ENCODE measurements at regions not wholly inside any gene's neighbourhood (a gene's known extent, or its start where the extent isn't known, plus 50 kb on each side); places are given as distances from the start of the nearest gene placed in this dataset.

- H3K27me3 ChIP-seq (ENCODE audit: control insufficient read depth, insufficient read depth, low read length), result no peaks in the 10 kb centered on the region
- no peaks in the 10 kb centered on the region for H3K9me3 ChIP-seq (replicated peaks; ENCODE audit: control insufficient read depth, low read depth, low read length)
- H3K4me3 ChIP-seq (ENCODE audit: low read length), result no peak overlapping the region
- no peak for DNase-seq
- H3K36me3 ChIP-seq (ENCODE audit: control insufficient read depth, insufficient read depth, low read length), result no peaks in the 10 kb centered on the region
- no peaks in the 10 kb centered on the region for H3K4me1 ChIP-seq (ENCODE audit: control insufficient read depth, insufficient read depth, low read length)
- WGBS (ENCODE audit: insufficient coverage), result no CpG with 5 or more reads among the region's 1 CpG
- H3K27ac ChIP-seq (ENCODE audit: low read length), result no peak overlapping the region
These were observed 1476.2 kb downstream of the NCAM2 start for GRCh38 chr21:22474403-22474802.

DNA sequence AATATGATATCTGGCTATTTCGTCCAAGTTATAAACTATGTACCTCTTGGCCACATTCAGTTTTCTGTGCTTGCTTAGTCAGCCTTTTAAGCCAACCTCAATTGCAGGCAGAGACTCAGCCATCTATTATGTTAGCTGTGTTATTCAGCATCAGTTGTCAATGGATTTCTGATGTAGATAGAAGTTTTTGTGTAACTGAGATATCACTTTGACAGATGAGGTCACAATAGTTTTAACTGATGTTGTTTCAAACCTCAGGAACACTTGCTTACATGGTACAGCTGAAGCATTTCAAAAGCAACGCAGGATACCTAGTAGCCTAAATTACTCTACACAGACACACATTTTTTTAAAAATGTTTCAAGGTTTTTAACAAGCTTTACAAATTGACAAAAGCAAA is 1478.0 kb downstream of the NCAM2 start:
- WGBS (ENCODE audit: insufficient coverage), result no CpG with 5 or more reads among the region's 2 CpGs
- H3K9me3 ChIP-seq (replicated peaks; ENCODE audit: control insufficient read depth, low read depth, low read length), result no peaks in the 10 kb centered on the region
- no peak for DNase-seq
- no peaks in the 10 kb centered on the region for H3K4me1 ChIP-seq (ENCODE audit: control insufficient read depth, insufficient read depth, low read length)
- no peak overlapping the region for H3K4me3 ChIP-seq (ENCODE audit: low read length)
- no peaks in the 10 kb centered on the region for H3K27me3 ChIP-seq (ENCODE audit: control insufficient read depth, insufficient read depth, low read length)
- H3K27ac ChIP-seq (ENCODE audit: low read length), result no peak overlapping the region
- no peaks in the 10 kb centered on the region for H3K36me3 ChIP-seq (ENCODE audit: control insufficient read depth, insufficient read depth, low read length)

DNA sequence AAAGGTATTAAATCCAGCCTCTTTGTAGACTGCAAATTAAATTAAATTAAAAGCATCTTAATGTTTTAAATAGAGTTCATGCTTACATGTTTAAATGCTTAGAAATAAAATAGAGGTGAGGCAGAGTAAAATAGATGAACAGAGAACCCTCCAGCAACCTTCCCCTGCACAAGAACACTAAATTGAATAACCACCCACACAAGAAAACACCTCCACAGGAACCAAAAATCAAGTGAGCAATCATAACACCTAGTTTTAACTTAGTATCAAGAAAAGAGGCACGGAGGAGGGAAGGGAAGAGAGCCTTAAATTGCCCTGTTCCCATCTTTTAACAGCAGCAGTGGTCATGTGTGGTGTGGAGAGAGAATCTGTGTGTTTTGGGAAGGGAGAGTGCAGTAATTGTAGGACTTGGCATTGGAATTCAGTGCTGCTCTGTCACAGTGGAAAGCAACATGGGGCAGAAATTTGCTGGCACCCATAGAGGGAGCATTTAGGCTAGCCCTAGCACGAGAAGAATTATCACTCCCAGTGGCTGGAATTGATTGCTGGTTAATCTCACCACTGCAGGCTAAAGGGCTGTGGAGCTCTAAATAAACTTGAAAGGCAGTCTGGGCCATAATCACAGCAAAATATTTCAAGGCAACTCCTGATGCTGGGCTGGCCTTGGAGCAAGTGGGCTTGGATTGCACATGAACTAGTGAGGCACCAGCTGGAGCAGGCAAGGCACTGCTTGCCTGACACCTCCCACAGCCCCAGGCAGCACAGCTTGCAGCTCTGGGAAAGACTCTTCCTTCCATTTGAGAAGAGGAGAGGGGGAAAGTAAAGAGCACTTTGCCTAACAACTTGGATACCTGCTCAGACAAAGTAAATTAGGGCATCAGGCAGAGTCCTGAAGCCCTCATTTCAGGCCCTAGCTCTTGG is 1478.8 kb downstream of the NCAM2 start:
- Histone ChIP-seq H3K27me3 (ENCODE audit: control insufficient read depth, insufficient read depth, low read length) (no peaks in the 10 kb centered on the region), H3K36me3 (ENCODE audit: control insufficient read depth, insufficient read depth, low read length) (no peaks in the 10 kb centered on the region), H3K4me3 (ENCODE audit: low read length) (no peak overlapping the region), H3K27ac (ENCODE audit: low read length) (no peak overlapping the region), H3K9me3 (replicated peaks; ENCODE audit: control insufficient read depth, low read depth, low read length) (no peaks in the 10 kb centered on the region), H3K4me1 (ENCODE audit: control insufficient read depth, insufficient read depth, low read length) (no peaks in the 10 kb centered on the region)
- DNase-seq, result no peak
- WGBS (ENCODE audit: insufficient coverage), result no CpG with 5 or more reads among the region's 2 CpGs

- no peak overlapping the region for H3K27ac ChIP-seq (ENCODE audit: low read length)
- DNase-seq, result no peak
- no peak overlapping the region for H3K4me3 ChIP-seq (ENCODE audit: low read length)
- WGBS (ENCODE audit: insufficient coverage), result no CpG with 5 or more reads among the region's 1 CpG
- H3K4me1 ChIP-seq (ENCODE audit: control insufficient read depth, insufficient read depth, low read length), result no peaks in the 10 kb centered on the region
- no peaks in the 10 kb centered on the region for H3K36me3 ChIP-seq (ENCODE audit: control insufficient read depth, insufficient read depth, low read length)
- H3K27me3 ChIP-seq (ENCODE audit: control insufficient read depth, insufficient read depth, low read length), result no peaks in the 10 kb centered on the region
- no peaks in the 10 kb centered on the region for H3K9me3 ChIP-seq (replicated peaks; ENCODE audit: control insufficient read depth, low read depth, low read length)
These were observed 1491.8 kb downstream of the NCAM2 start for GRCh38 chr21:22490049-22490448.

- no peaks in the 10 kb centered on the region for H3K36me3 ChIP-seq (ENCODE audit: control insufficient read depth, insufficient read depth, low read length)
- H3K4me3 ChIP-seq (ENCODE audit: low read length), result no peak overlapping the region
- no peaks in the 10 kb centered on the region for H3K27me3 ChIP-seq (ENCODE audit: control insufficient read depth, insufficient read depth, low read length)
- WGBS (ENCODE audit: insufficient coverage), result no CpG with 5 or more reads among the region's 3 CpGs
- no peaks in the 10 kb centered on the region for H3K4me1 ChIP-seq (ENCODE audit: control insufficient read depth, insufficient read depth, low read length)
- H3K9me3 ChIP-seq (replicated peaks; ENCODE audit: control insufficient read depth, low read depth, low read length), result no peaks in the 10 kb centered on the region
- no peak for DNase-seq
- no peak overlapping the region for H3K27ac ChIP-seq (ENCODE audit: low read length)
These were observed 1518.0 kb downstream of the NCAM2 start for GRCh38 chr21:22516230-22516629.

- Histone ChIP-seq H3K4me3 (ENCODE audit: low read length) (no peak overlapping the region), H3K4me1 (ENCODE audit: control insufficient read depth, insufficient read depth, low read length) (no peaks in the 10 kb centered on the region), H3K27ac (ENCODE audit: low read length) (no peak overlapping the region), H3K36me3 (ENCODE audit: control insufficient read depth, insufficient read depth, low read length) (no peaks in the 10 kb centered on the region), H3K9me3 (replicated peaks; ENCODE audit: control insufficient read depth, low read depth, low read length) (peaks cover 6% of the 10 kb centered on the region), H3K27me3 (ENCODE audit: control insufficient read depth, insufficient read depth, low read length) (no peaks in the 10 kb centered on the region)
- no peak for DNase-seq
- 50% methylated on average over 1 of the region's 1 CpG for WGBS (ENCODE audit: insufficient coverage)
These were observed 1537.4 kb downstream of the NCAM2 start for GRCh38 chr21:22535630-22536029.

DNA sequence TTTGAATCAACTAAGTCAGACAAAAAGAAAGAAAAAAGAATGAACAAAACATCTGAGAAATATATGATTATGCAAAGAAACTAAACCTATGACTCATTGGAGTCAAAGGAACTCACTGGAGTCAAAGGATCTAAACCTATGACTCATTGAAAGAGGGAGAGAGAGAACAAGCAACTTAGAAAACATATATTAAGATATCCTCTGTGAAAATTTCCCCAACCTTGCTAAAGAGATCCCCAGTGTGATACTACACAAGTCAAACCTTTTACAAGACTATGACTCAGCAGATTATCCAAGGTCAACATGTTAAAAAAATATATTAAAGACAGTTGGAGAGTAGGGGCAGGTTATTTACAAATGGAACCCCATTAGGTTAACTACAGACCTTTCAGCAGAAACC is 1538.3 kb downstream of the NCAM2 start:
- Histone ChIP-seq H3K27me3 (ENCODE audit: control insufficient read depth, insufficient read depth, low read length) (no peaks in the 10 kb centered on the region), H3K4me3 (ENCODE audit: low read length) (no peak overlapping the region), H3K36me3 (ENCODE audit: control insufficient read depth, insufficient read depth, low read length) (no peaks in the 10 kb centered on the region), H3K4me1 (ENCODE audit: control insufficient read depth, insufficient read depth, low read length) (no peaks in the 10 kb centered on the region), H3K9me3 (replicated peaks; ENCODE audit: control insufficient read depth, low read depth, low read length) (peaks cover 6% of the 10 kb centered on the region), H3K27ac (ENCODE audit: low read length) (no peak overlapping the region)
- DNase-seq, result no peak

- Histone ChIP-seq H3K27ac (ENCODE audit: low read length) (no peak overlapping the region), H3K9me3 (replicated peaks; ENCODE audit: control insufficient read depth, low read depth, low read length) (peaks cover under 1% of the 10 kb centered on the region), H3K36me3 (ENCODE audit: control insufficient read depth, insufficient read depth, low read length) (no peaks in the 10 kb centered on the region), H3K4me1 (ENCODE audit: control insufficient read depth, insufficient read depth, low read length) (no peaks in the 10 kb centered on the region), H3K4me3 (ENCODE audit: low read length) (no peak overlapping the region), H3K27me3 (ENCODE audit: control insufficient read depth, insufficient read depth, low read length) (no peaks in the 10 kb centered on the region)
- DNase-seq, result no peak
- 60% methylated on average over 1 of the region's 2 CpGs for WGBS (ENCODE audit: insufficient coverage)
These were observed 1546.5 kb downstream of the NCAM2 start for GRCh38 chr21:22544747-22545146.

- no peak for DNase-seq
- no peaks in the 10 kb centered on the region for H3K36me3 ChIP-seq (ENCODE audit: control insufficient read depth, insufficient read depth, low read length)
- H3K4me1 ChIP-seq (ENCODE audit: control insufficient read depth, insufficient read depth, low read length), result no peaks in the 10 kb centered on the region
- no peaks in the 10 kb centered on the region for H3K27me3 ChIP-seq (ENCODE audit: control insufficient read depth, insufficient read depth, low read length)
- H3K9me3 ChIP-seq (replicated peaks; ENCODE audit: control insufficient read depth, low read depth, low read length), result no peaks in the 10 kb centered on the region
- no peak overlapping the region for H3K27ac ChIP-seq (ENCODE audit: low read length)
- H3K4me3 ChIP-seq (ENCODE audit: low read length), result no peak overlapping the region
These were observed 1554.2 kb downstream of the NCAM2 start for GRCh38 chr21:22552390-22552789.

DNA sequence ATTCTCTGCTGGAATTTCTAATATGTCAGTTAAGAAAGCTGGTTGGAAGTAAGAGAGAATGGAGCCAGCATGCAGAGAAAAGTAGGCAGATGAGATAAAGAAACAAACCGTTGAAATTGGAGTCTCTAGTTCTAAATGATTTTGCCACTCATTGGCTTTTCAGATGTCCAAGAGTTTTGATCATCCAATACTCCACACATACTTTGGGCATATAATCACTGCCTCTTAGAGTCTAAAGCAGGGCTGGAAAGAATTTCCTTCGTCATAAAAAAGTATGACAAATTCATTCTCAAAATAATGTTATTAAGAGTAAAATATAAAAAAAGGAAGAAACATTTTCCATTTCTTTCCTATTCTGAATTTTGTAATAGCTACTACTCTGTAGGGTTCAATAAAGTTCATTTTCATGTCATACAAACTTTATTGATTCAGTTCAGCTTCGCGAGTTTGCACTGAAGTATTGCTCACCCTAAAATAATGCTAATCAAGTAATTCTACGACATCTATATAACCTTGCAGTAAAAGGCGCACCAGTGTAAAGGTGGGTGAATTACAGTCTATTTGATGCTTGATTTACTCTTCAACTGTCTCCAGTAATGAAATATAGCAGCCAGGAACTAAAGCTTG is 1556.6 kb downstream of the NCAM2 start:
- DNase-seq, result peak; percentile 46
- Histone ChIP-seq H3K36me3 (ENCODE audit: control insufficient read depth, insufficient read depth, low read length) (no peaks in the 10 kb centered on the region), H3K4me3 (ENCODE audit: low read length) (no peak overlapping the region), H3K27ac (ENCODE audit: low read length) (no peak overlapping the region), H3K4me1 (ENCODE audit: control insufficient read depth, insufficient read depth, low read length) (no peaks in the 10 kb centered on the region), H3K9me3 (replicated peaks; ENCODE audit: control insufficient read depth, low read depth, low read length) (no peaks in the 10 kb centered on the region), H3K27me3 (ENCODE audit: control insufficient read depth, insufficient read depth, low read length) (no peaks in the 10 kb centered on the region)
- WGBS (ENCODE audit: insufficient coverage), result no CpG with 5 or more reads among the region's 6 CpGs

Data from muscle of leg (tissue), 3 donors.